Epithelial cell of proximal tubule (primary cell): ENCODE measurements at regions not wholly inside any gene's neighbourhood (a gene's known extent, or its start where the extent isn't known, plus 50 kb on each side); places are given as distances from the start of the nearest gene placed in this dataset.

Experiments used
- DNase-seq: peaks from one replicate; pipeline ENCODE4 v3.0.0-alpha.2; 2011; ENCODE audit warnings: low read depth
- H3K4me3 ChIP-seq: 2 replicates; pipeline ENCODE4 v1.5.1; 2011; ENCODE audit warnings: low read depth, mild to moderate bottlenecking, low read length
- TF ChIP-seq, protein P1 (sequence below): conservative IDR thresholded peaks from 2 replicates; pipeline ENCODE4 v1.5.1; 2012; ENCODE audit warnings: low read depth, mild to moderate bottlenecking, low read length

DNA sequence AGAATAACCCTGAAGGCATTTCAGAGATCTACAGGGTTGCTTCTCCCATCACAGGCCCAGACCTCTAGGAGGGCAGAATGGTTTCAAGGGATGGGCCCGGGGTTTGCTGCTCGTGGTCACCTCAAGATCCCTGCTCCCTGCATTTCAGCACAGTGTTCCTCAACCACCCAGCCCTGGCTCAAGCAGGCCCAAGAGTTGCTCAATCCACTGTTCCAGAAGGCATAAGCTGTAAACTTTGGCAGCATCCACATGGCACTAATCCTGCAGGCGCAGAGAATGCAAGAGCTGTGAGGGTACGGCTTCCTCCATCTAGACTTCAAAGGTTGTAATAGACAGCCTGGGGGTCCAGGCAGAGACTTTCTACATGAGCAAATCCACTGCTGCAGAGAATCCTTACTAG is 225.0 kb upstream of the UBASH3B start:
- no peak for DNase-seq
- TF ChIP-seq, protein P1, sequence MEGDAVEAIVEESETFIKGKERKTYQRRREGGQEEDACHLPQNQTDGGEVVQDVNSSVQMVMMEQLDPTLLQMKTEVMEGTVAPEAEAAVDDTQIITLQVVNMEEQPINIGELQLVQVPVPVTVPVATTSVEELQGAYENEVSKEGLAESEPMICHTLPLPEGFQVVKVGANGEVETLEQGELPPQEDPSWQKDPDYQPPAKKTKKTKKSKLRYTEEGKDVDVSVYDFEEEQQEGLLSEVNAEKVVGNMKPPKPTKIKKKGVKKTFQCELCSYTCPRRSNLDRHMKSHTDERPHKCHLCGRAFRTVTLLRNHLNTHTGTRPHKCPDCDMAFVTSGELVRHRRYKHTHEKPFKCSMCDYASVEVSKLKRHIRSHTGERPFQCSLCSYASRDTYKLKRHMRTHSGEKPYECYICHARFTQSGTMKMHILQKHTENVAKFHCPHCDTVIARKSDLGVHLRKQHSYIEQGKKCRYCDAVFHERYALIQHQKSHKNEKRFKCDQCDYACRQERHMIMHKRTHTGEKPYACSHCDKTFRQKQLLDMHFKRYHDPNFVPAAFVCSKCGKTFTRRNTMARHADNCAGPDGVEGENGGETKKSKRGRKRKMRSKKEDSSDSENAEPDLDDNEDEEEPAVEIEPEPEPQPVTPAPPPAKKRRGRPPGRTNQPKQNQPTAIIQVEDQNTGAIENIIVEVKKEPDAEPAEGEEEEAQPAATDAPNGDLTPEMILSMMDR, result no peak

DNA sequence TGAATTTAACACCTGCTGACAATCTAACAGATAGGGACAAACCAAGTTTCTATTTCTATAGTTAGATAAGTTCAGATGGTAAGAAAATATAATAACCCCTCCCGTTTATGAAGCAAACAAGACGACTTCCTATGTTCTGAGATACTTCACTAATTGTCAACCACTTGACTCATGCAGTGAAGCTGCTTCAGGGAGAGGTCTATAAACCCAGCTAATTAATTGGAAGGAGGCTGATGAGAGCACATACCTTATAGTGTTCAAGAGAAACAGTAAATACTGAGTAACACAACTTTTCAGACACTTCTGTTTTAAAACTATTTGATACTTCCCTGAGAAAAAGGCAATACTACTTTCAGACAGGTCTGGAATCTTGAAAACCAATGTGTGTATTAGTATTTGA is 229.4 kb upstream of the UBASH3B start:
- DNase-seq, result no peak
- H3K4me3 ChIP-seq, result no peak overlapping the region
- TF ChIP-seq, protein P1, result no peak

More for the DNA sequence above, 225.0 kb upstream of the UBASH3B start:
- no peak overlapping the region for H3K4me3 ChIP-seq

DNA sequence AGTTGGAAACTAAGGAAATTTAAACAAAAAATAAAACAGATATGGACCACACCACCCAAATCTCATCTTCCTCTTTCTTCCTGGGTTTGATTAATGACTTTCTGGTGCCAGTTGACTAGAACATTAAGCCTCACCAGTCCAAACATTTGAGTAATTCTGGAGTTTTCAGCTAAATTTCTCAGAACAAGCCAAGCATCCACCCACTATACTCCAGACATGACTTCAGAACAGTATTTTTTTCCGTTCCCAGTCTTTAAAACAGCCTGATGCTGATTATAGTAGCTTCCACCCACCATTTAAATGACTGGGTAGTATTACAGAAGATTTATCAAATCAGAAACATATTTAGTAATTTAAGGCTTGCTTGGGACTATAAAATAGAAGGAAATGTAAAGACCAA is 230.9 kb upstream of the UBASH3B start:
- H3K4me3 ChIP-seq, result no peak overlapping the region
- DNase-seq, result no peak
- TF ChIP-seq, protein P1, result no peak

DNA sequence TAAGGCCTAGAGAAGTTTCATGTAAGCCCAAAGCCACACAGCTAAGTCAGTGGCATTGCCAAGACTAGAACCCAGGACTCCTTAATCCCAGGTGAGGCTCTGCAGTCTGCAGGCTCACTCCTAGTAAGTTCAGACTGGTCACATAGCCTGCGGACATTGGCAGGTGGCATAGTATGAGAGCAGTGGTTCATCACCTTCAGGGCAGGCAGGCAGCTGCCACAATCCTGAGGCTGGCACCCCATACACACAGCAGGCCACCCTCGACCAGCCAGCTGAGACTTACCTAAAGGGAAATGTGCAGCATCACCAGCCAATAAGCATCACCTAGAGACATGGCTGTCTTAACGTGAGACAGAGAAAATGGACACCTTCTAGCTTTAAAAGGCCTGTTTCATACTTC is 231.6 kb upstream of the UBASH3B start:
- TF ChIP-seq, protein P1, result no peak
- no peak for DNase-seq
- no peak overlapping the region for H3K4me3 ChIP-seq

DNA sequence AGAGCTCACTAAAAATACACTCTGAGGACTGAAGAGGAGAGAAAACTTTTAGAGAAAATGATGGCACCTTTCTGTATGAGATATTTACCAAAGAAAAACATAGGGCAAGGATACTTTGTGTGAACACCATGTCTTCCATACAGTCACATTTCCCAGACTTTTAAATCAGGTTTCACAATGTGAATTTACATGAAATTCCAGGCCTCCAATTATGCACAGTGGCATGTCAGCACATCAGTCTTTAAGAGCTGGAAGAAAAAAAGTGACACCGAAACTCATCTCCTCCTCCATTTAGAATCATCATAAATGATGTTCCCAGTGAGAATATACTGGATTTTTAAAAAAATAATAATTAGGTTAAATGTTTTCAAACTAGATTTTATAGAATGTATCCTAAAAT is 232.2 kb upstream of the UBASH3B start:
- TF ChIP-seq, protein P1, result no peak
- no peak overlapping the region for H3K4me3 ChIP-seq
- no peak for DNase-seq

DNA sequence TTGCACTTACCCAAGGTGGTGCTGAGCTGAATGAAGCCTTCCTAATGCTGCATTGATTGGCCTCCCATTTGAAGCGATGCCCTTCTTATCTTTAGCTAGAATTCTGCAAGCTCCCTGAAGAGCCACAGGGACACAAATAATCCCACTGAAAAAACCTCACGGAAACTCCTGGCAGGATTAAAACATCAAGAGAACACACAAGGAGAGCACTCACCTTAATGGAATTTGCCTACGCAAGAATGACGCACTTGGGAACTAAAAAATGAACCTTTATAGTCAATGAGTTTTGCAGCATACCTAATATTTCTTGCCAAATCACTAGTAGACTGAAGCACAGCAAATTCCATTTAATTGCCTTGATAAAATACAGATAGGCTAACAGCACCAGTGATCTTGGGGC is 232.8 kb upstream of the UBASH3B start:
- TF ChIP-seq, protein P1, result no peak
- H3K4me3 ChIP-seq, result no peak overlapping the region
- no peak for DNase-seq

DNA sequence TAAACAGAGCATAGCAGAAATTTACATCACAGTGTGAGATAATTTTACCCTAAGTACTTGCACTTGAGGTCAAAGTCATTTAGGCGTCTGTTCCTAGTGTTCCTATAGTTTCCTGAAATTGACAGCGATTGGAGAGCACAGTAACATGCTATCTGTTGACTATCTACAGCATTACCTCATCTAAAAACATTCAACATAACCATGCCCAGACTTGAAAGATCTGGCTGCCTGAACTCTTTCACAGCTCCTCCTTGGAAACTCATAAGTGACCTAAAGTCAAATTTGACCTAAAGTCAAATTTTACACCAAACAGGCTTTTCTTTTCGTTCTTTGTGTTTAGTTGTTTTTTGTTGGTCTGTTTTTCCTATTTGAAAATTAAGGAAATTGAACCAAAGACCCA is 233.8 kb upstream of the UBASH3B start:
- no peak for DNase-seq
- H3K4me3 ChIP-seq, result no peak overlapping the region
- TF ChIP-seq, protein P1, result no peak
